K562 (cell line): ENCODE measurements at regions not wholly inside any gene's neighbourhood (a gene's known extent, or its start where the extent isn't known, plus 50 kb on each side); places are given as distances from the start of the nearest gene placed in this dataset.

Source experiments
- ARNT ChIP-seq, 2 experiments: fragments of 450-650 bp; IDR thresholded peaks; 2 replicates each; pipeline ENCODE4 v1.6.1; 2016; ENCODE audit warnings: mild to moderate bottlenecking in 1 of 2
- CBX1 ChIP-seq: sonication (generic); IDR thresholded peaks from 2 replicates; pipeline ENCODE4 v1.6.1; 2016; ENCODE audit warnings: antibody characterized with exemption, low read depth, mild to moderate bottlenecking
- CXXC5 ChIP-seq: fragments of 250-450 bp; sonication (Bioruptor Pico); IDR thresholded peaks from 2 replicates; pipeline ENCODE4 v1.8.0; 2022; ENCODE audit warnings: inconsistent platforms, mild to moderate bottlenecking, moderate library complexity
- E2F5 ChIP-seq: sonication (generic); formaldehyde crosslinking; IDR thresholded peaks from 2 replicates; pipeline ENCODE4 v1.8.0; 2022; ENCODE audit warnings: mild to moderate bottlenecking, missing genetic modification reagents
- EHMT2 ChIP-seq: fragments of 450-650 bp; IDR thresholded peaks from 2 replicates; pipeline ENCODE4 v1.6.1; 2018; ENCODE audit warnings: antibody characterized with exemption
- FOSL1 ChIP-seq: fragments of 200-800 bp; sonication (Bioruptor generic); conservative IDR thresholded peaks from 2 replicates; pipeline ENCODE4 v1.6.1; 2016; ENCODE audit warnings: missing genetic modification characterization, missing compliant biosample characterization
- JUN ChIP-seq, 2 experiments: sonication (generic) in 1 of 2; formaldehyde crosslinking in 1 of 2; IDR thresholded peaks; 2 replicates each; pipeline versions ENCODE4 v1.6.1 to v1.8.0; 2012 to 2022; ENCODE audit warnings: borderline replicate concordance in 2 of 2, mild to moderate bottlenecking in 2 of 2, improper control_type of control experiment in 1 of 2, low read depth in 1 of 2, low read length in 1 of 2, missing genetic modification reagents in 1 of 2
- KDM4B ChIP-seq, 2 experiments: fragments of 450-650 bp in 1 of 2; sonication (generic) in 1 of 2; IDR thresholded peaks; 2 replicates each; pipeline ENCODE4 v1.6.1; 2016 to 2017; ENCODE audit warnings: borderline replicate concordance in 2 of 2, antibody characterized with exemption in 1 of 2, low read depth in 1 of 2, mild to moderate bottlenecking in 1 of 2
- KLF16 ChIP-seq: IDR thresholded peaks from 2 replicates; pipeline ENCODE4 v1.6.1; 2016; ENCODE audit warnings: antibody characterized with exemption
- MTA1 ChIP-seq: fragments of 450-650 bp; IDR thresholded peaks from 2 replicates; pipeline ENCODE4 v1.6.1; 2017; ENCODE audit warnings: borderline replicate concordance
- MYNN ChIP-seq, 2 experiments: sonication (generic); formaldehyde crosslinking in 1 of 2; IDR thresholded peaks; 2 replicates each; pipeline versions ENCODE4 v1.5.0 to v1.6.1; 2016 to 2020; ENCODE audit warnings: antibody characterized with exemption in 1 of 2, missing genetic modification reagents in 1 of 2
- NCOA1 ChIP-seq: fragments of 450-650 bp; IDR thresholded peaks from 2 replicates; pipeline ENCODE4 v1.6.1; 2016; ENCODE audit warnings: low read depth
- PML ChIP-seq: IDR thresholded peaks from 2 replicates; pipeline ENCODE4 v1.6.1; 2012; ENCODE audit warnings: low read length, inconsistent platforms
- PPARD ChIP-seq: fragments of 250-450 bp; sonication (Bioruptor Pico); IDR thresholded peaks from 2 replicates; pipeline ENCODE4 v1.8.0; 2022; ENCODE audit warnings: inconsistent platforms, mild to moderate bottlenecking, moderate library complexity
- SMARCA4 ChIP-seq: fragments of 450-650 bp; IDR thresholded peaks from 2 replicates; pipeline ENCODE4 v1.6.1; 2016
- SPI1 ChIP-seq: IDR thresholded peaks from 2 replicates; pipeline ENCODE4 v1.6.1; 2011; ENCODE audit warnings: low read depth, low read length, control low read depth, borderline replicate concordance
- STAT5A ChIP-seq: IDR thresholded peaks from 2 replicates; pipeline ENCODE4 v1.6.1; 2012; ENCODE audit warnings: low read length, inconsistent platforms, borderline replicate concordance
- TCF3 ChIP-seq: sonication (generic); formaldehyde crosslinking; IDR thresholded peaks from 2 replicates; pipeline ENCODE4 v1.4.0; 2020; ENCODE audit warnings: mild to moderate bottlenecking, missing genetic modification reagents
- TSHZ1 ChIP-seq: fragments of 250-450 bp; sonication (Bioruptor Pico); IDR thresholded peaks from 2 replicates; pipeline ENCODE4 v1.4.0; 2020; ENCODE audit warnings: mild to moderate bottlenecking, moderate library complexity
- VEZF1 ChIP-seq: fragments of 200-800 bp; sonication (Bioruptor generic); IDR thresholded peaks from 2 replicates; pipeline ENCODE4 v1.6.1; 2017; ENCODE audit warnings: missing genetic modification characterization, missing compliant biosample characterization
- ZNF197 ChIP-seq: fragments of 200-800 bp; sonication (Bioruptor generic); IDR thresholded peaks from 2 replicates; pipeline ENCODE4 v1.6.1; 2016; ENCODE audit warnings: low read depth, missing genetic modification characterization, missing compliant biosample characterization
- ZNF316 ChIP-seq: fragments of 450-650 bp; IDR thresholded peaks from 2 replicates; pipeline ENCODE4 v1.6.1; 2016
- ZNF584 ChIP-seq: fragments of 200-800 bp; sonication (Bioruptor generic); IDR thresholded peaks from 2 replicates; pipeline ENCODE4 v1.6.1; 2016; ENCODE audit warnings: low read depth, mild to moderate bottlenecking, missing genetic modification characterization, missing compliant biosample characterization
- ZSCAN29 ChIP-seq: fragments of 450-650 bp; IDR thresholded peaks from 2 replicates; pipeline ENCODE4 v1.6.1; 2017

GRCh38 chr16:54447576-54448440, 161.2 kb upstream of the IRX3 start (continued):
- peak; percentile 47; the same call in 1 of the 2 replicates for TF ChIP-seq NCOA1
- no peak for TF ChIP-seq PPARD (CRISPR knock-in tag)
- peak; percentile 95 for TF ChIP-seq TCF3 (CRISPR knock-in tag)
- TF ChIP-seq ARNT (IDR thresholded peaks at IDR 0.05) = 0 out of 4 replicates have a peak, but pooled peaks of 1 of the 2 experiments have one; percentile 41
- peak; percentile 81 for TF ChIP-seq PML
- TF ChIP-seq EHMT2 = peak; percentile 77; the same call in 1 of the 2 replicates
- TF ChIP-seq TSHZ1 (CRISPR knock-in tag) = no peak
- TF ChIP-seq FOSL1 (tag) = peak; percentile 97
- peak; percentile 96 for TF ChIP-seq SMARCA4
- TF ChIP-seq ZNF197 (CRISPR knock-in tag) = 0 out of 2 replicates have a peak, but pooled peaks have one; percentile 54
- no peak for TF ChIP-seq ZSCAN29
- 0 out of 2 replicates have a peak, but pooled peaks have one; percentile 35 for TF ChIP-seq MTA1
- 0 out of 2 replicates have a peak, but pooled peaks have one; percentile 17 for TF ChIP-seq SPI1
- TF ChIP-seq VEZF1 (CRISPR knock-in tag) = peak; percentile 80
- peak; percentile 79 for TF ChIP-seq KLF16
- no peak for TF ChIP-seq CBX1
- TF ChIP-seq MYNN (IDR thresholded peaks at IDR 0.05) = peak; percentile 51; the same call in 1 of the 2 replicates
- TF ChIP-seq MYNN (CRISPR knock-in tag; IDR thresholded peaks at IDR 0.05) = no peak
- TF ChIP-seq STAT5A = peak; percentile 75
- peak; percentile 91 for TF ChIP-seq JUN (IDR thresholded peaks at IDR 0.05; ENCODE audit: borderline replicate concordance, low read depth, low read length)
- no peak for TF ChIP-seq JUN (CRISPR knock-in tag; IDR thresholded peaks at IDR 0.05; ENCODE audit: borderline replicate concordance)
- peak; percentile 97 for TF ChIP-seq ZNF316
- no peak for TF ChIP-seq E2F5
- TF ChIP-seq KDM4B (IDR thresholded peaks at IDR 0.05; ENCODE audit: borderline replicate concordance in 2 of 2, low read depth in 1 of 2) = no peak
- TF ChIP-seq ZNF584 (CRISPR knock-in tag) = no peak
- peak; percentile 10; the same call in 1 of the 2 replicates for TF ChIP-seq CXXC5 (CRISPR knock-in tag)
